GM18520 (cell line): ENCODE measurements at regions not wholly inside any gene's neighbourhood (a gene's known extent, or its start where the extent isn't known, plus 50 kb on each side); places are given as distances from the start of the nearest gene placed in this dataset.
"Not testable (repeated sequence)": the region's sequence is repeated elsewhere in the genome, so short reads cannot be mapped to it uniquely, and the experiment has no call there.

Experiments
- ATAC-seq: cut with Tn5 transposase; IDR thresholded peaks from one replicate; pipeline ENCODE4 v1.9.1; 2021; ENCODE audit not compliant: unreplicated experiment

GRCh38 chr2:41141146-41141791 lies 689.4 kb upstream of the SLC8A1 start:
- no peak for ATAC-seq

DNA sequence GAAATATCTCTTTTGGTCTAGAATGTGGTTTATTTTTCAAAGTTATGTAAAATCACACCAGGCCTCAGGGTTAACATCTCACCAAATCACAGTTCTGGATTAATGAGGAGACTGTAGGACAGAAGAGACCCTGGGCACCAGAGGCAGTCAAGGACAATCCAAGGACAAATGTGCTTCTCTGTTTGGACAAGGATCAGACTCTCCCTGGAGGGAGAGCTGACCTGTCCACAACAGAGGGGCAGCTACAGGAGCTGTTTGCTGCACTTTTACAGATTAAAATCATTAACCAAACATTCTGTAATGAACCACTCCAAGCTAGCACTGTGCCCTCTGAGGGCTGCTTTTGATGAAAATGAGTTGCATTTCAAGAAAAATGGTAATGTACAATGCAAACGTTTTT lies 690.6 kb upstream of the SLC8A1 start:
- no peak for ATAC-seq

DNA sequence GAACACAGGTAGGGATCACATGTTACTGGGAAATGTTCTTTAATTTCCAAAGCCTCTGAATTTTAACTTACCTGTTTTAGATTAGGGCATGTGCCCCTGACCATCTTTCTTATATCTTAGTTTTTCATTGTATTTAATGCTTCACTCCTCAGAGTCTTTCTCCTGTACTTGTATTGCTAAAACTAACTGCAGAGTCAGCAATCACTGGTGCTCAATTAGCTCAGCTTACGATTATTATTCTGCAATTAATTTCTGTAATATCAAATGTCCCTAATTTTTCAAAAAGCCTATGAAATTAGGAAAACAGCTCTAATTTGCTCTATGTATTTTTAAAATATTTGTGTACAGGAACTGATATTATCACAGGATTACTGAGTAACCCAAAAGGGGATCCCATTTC lies 693.2 kb upstream of the SLC8A1 start:
- ATAC-seq, result no peak

DNA sequence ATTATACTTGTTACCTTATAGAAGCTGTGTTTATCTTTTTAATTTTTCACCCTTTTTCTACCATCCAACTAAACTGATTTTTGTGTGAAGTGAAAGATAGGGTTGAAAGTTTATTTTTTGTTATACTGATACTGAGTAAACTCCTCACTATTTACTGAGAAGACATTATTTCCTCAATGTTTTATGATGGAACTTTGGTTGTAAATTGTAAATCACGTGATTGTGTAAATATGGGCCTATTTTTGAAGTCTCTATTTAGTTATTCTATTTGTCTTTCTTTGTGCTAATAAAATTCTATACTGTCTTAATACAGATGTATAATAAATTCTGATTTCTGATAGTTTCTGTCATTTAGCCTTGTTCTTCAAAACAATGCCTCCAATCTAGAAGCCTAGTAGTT lies 697.2 kb upstream of the SLC8A1 start:
- ATAC-seq, result no peak

GRCh38 chr2:41151746-41152145 lies 699.9 kb upstream of the SLC8A1 start:
- no peak for ATAC-seq

GRCh38 chr2:41152318-41152717 lies 700.4 kb upstream of the SLC8A1 start:
- no peak for ATAC-seq

GRCh38 chr2:41160439-41160838 lies 708.5 kb upstream of the SLC8A1 start:
- no peak for ATAC-seq

DNA sequence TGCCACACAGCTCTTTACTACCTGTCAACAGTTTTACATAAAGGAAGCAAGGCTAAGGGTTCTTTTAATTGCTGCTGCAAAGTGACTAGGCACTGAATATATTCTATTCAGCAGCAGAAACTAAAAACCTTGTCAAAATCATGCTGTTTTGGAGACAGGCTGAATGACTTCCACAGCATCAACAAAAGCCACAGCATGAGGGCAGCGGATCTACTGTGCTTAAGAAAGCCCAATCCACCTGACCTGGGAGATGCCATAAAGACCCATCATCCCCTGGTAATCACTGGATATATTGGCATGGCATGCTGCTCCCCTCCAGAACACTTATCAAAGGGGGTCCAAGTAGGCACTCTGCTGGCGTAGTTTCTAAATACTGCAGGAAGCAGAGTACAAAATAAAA lies 715.1 kb upstream of the SLC8A1 start:
- no peak for ATAC-seq

GRCh38 chr2:41169744-41170143 lies 717.9 kb upstream of the SLC8A1 start:
- ATAC-seq, result no peak

GRCh38 chr2:41170589-41170988 lies 718.7 kb upstream of the SLC8A1 start:
- ATAC-seq, result no peak

DNA sequence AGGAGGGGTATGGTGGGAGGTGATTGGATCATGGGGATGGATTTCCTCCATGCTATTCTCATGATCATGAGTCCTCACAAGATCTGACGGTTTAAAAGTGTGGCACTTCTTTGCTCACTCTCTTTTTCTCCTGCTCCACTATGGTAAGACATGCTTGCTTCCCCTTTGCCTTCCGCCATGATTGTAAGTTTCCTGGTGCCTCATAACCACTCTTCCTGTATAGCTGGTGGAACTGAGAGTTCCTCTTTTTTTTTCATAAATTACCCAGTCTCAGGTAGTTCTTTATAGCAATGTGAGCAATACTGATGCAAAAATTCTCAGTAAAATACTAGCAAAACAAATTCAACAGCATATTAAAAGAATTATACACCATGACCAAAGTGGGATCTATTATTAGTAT lies 728.5 kb upstream of the SLC8A1 start:
- ATAC-seq, result no peak

DNA sequence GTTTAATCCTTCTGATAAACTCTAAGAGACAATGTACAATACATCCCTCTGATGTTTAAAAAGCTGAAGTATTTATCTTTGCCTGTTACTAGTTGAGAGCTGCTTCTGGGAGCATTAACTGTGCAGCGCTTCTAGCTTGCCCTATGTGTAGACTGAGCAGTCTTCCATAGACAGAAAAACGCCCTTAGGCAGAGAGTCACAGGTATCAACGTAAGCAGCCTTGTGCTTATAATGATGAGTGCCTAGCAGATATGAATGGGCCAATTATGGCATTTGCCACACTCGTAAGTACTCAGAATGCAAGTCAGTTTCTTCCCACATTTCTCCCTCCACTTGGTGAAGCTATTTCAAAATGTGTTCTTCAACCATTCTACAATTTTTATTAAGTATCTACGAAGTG lies 731.1 kb upstream of the SLC8A1 start:
- ATAC-seq, result no peak

DNA sequence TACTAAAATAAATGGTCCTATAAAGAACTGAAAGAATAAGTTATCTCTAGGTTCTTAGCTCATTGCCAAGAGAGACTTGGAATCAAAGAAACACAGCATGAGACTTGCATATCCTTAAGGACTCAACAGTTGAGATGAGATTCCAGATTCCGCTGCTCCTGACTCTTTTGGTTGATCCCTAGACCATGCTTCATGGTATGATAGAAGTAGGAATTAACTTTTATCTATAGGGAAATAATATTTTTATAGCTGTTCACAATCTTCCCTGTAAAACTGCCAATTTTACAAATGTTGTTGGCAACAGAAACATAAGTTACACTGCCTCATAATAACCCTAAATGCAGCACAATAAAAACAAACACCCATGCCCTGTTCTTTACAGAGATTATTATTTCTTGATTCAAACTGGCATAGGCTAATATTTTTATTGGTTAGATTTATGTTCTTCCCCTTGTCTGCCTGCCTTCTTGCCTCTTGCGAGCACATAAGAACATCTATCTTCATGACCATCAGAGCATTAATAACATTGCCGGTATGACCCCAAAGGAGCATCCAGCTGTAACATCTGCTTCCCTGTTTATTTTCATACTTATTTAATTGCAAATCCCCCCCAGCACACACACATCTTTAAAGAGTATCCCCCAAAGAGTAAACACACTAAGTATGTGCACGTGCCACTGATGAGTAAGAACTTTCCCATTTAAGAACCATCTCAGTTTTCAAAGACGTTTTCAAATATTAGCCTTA lies 735.7 kb upstream of the SLC8A1 start:
- no peak for ATAC-seq

DNA sequence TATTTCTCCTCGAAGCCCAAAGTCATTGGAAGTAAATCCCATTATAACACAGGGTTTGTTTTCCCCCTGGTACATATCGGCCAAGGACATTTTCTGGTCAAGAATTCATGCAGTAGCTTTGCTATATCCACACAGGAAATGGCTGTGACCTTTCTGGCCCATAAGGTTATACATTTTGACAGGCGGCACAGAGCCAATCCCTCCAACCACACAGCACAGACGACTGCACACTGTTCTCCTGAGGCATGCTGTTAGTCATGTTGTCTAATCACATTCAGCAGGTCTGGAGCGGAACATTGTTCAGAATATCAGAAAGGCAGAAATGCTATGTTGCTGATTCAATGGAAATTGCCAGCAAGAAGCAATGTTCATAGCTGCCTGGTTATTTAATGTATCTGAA lies 742.3 kb upstream of the SLC8A1 start:
- ATAC-seq, result no peak

GRCh38 chr2:41197781-41198180 lies 745.9 kb upstream of the SLC8A1 start:
- ATAC-seq, result no peak

- ATAC-seq, result no peak
Measured at GRCh38 chr2:41199334-41199733, 747.4 kb upstream of the SLC8A1 start.

DNA sequence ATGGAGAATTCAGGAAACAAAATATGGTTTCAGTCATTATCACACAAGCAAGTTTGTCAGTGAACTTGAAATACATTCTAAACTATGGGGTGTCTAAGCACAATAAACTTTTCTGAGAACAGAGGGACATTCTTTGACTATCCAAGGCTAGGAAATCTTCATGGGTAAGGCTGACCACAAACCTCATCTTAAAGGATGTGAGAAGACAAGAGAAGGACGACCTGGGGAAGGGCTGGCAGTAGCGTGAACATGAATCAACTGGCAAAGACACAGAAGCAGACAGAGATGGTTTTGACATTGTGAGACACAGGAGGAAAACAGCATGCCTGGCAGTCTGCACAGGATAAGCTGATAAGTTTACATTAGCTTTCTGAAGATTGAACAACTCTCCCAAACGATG lies 752.4 kb upstream of the SLC8A1 start:
- ATAC-seq, result no peak

DNA sequence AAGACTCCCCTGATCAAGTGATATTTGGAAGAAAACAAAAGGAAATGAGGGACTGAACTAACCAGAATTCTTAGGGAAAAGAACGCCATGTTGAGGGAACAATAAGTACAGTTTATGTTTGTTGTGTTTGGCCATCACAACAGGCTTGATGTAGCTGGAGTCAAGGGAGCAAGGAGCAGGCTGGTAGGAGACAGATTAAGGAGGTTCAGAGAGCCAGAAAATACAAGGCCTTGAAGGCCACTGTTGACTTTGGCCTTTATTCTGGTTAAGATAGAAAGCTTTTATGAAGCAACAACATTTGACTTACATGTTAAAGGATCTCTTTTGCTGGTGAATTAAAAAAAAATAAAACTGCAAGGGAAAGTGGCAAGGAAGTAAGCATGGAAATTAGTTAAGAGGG lies 754.1 kb upstream of the SLC8A1 start:
- ATAC-seq, result no peak

DNA sequence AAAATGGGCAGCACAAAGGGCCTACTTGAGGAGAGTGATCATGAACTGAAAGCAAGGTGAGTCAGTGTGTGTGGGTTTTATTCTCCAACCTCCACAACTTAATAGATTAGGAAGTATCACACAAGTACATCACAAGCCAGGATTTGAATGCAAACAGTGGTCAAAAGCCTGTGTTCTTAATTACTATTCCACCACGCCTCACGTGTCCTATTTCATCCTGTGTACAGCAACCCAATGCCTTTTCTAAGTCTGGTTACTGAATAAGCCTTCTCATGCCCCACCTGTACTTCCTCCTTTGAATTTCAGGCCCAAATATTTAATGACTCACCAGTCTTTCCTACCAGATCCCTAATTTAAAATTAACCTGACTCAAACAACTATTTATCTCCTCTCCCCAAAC lies 755.7 kb upstream of the SLC8A1 start:
- no peak for ATAC-seq

- ATAC-seq, result not testable (repeated sequence)
Measured at GRCh38 chr2:41210030-41210429, 758.1 kb upstream of the SLC8A1 start.

DNA sequence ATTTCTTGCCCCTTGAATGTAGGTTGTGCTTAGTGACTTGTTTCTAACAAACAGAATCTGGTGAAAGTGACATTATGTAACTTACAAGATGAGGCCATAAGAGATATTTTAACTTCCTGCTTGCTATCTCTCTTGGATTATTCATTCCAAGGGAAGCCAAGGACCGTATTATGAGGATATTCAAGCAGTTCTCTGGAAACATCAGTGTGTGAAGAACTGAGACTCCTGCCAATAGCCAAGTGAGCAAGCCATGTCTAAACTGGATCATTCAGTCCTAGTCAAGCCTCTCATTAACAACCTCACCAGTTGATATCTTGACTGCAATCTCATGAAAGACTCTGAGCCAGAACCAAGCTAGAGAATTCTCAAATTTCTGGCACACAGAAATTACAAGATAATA lies 765.1 kb upstream of the SLC8A1 start:
- ATAC-seq, result no peak

DNA sequence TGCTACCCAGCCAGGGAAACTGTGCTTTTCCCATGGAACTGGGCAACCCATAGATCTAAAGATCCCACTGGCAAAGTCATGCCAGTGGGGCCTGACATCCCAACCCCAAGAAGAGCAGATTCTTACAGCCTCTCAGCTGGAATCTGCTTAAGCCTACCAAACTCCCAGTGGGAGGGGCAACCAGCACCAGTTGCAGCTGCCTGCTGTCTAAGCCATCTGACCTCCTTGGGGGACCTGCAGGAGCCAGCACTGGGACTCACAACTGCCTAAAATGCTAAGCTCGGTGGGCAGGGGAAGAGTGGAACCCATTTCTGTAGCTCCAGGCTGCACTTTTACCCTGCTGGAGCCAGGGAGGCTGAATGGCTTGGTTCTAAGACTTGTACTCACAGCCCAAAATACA lies 770.7 kb upstream of the SLC8A1 start:
- no peak for ATAC-seq

GRCh38 chr2:41234093-41234492 lies 782.2 kb upstream of the SLC8A1 start:
- no peak for ATAC-seq
